MM.1S (cell line): ENCODE measurements at regions not wholly inside any gene's neighbourhood (a gene's known extent, or its start where the extent isn't known, plus 50 kb on each side); places are given as distances from the start of the nearest gene placed in this dataset.

Source experiments
- CTCF ChIP-seq: fragments of 300-600 bp; sonication (generic); IDR thresholded peaks from 2 replicates; pipeline ENCODE4 v1.5.1; 2016; ENCODE audit warnings: antibody characterized with exemption, low read length, mixed read lengths
- EZH2 ChIP-seq: fragments of 300-600 bp; sonication (generic); optimal IDR thresholded peaks from 2 replicates; pipeline ENCODE3; 2017; ENCODE audit warnings: low read depth, mild to moderate bottlenecking, antibody characterized with exemption, low read length, mixed read lengths
- EZH2phosphoT487 ChIP-seq: fragments of 300-600 bp; sonication (generic); IDR thresholded peaks from 2 replicates; pipeline ENCODE4 v1.6.1; 2018; ENCODE audit warnings: antibody characterized with exemption, low read length

DNA sequence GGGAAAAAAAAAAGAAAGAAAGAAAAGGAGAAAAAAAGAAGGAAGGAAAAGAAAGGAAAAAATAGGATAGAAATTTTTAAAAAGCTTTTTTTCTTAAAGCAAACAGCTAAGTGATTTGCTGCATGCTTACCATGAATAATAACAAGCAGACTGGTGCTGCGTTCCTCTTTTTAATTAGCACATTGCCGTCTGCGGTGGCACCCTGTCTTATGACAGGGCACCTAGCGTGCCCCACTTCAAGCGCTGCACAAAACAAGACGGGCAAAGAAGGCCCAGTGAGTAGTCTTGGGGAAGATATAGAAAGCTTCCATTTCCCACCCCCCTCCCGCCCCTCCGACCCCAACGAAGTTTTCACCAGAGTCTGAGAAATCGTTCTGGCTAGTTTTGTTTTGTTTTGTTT, 513.9 kb downstream of the ZNF608 start:
- TF ChIP-seq CTCF (no peak), EZH2 (no peak), EZH2phosphoT487 (no peak)
